Fibroblast of mammary gland (primary cell): ENCODE measurements at regions not wholly inside any gene's neighbourhood (a gene's known extent, or its start where the extent isn't known, plus 50 kb on each side); places are given as distances from the start of the nearest gene placed in this dataset.

ENCODE experiments used
- DNase-seq: peaks from one replicate; pipeline ENCODE4 v3.0.0-alpha.2; 2010; ENCODE audit warnings: low read depth
- H3K4me3 ChIP-seq: 2 replicates; pipeline ENCODE4 v1.5.1; 2011; ENCODE audit warnings: low read depth, mild to moderate bottlenecking, low read length, moderate library complexity; ENCODE audit not compliant: control insufficient read depth
- TF ChIP-seq, protein P1 (sequence below): conservative IDR thresholded peaks from 2 replicates; pipeline ENCODE4 v1.5.1; 2011; ENCODE audit warnings: low read depth, low read length, inconsistent platforms; ENCODE audit not compliant: control insufficient read depth, insufficient read depth

DNA sequence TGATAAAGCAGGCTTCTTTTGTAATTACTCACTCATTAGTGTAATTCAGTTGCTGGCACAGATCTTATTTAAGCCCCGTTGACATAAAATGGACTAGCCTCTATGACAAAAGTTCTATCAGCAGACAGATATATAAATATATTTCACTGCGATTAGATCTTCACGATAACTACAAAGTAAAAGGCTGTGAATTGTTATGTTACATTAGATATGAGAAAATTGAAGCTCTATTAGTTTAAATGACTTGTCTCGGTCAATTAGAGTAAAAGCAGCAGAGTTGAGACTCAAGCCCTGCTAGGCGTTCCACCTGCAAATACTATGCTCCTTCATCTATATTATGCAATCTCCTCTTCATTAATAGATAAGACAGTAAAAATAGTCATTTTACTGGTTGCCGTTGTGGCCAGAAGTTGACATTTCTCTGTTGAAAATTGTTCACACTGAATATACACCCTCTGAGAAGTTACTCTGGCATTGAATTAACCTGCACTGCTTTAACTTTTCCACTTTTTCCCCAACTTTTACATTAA lies 136.7 kb downstream of the DKK1 start:
- TF ChIP-seq, protein P1, sequence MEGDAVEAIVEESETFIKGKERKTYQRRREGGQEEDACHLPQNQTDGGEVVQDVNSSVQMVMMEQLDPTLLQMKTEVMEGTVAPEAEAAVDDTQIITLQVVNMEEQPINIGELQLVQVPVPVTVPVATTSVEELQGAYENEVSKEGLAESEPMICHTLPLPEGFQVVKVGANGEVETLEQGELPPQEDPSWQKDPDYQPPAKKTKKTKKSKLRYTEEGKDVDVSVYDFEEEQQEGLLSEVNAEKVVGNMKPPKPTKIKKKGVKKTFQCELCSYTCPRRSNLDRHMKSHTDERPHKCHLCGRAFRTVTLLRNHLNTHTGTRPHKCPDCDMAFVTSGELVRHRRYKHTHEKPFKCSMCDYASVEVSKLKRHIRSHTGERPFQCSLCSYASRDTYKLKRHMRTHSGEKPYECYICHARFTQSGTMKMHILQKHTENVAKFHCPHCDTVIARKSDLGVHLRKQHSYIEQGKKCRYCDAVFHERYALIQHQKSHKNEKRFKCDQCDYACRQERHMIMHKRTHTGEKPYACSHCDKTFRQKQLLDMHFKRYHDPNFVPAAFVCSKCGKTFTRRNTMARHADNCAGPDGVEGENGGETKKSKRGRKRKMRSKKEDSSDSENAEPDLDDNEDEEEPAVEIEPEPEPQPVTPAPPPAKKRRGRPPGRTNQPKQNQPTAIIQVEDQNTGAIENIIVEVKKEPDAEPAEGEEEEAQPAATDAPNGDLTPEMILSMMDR, result no peak
- no peak for DNase-seq
- H3K4me3 ChIP-seq, result no peak overlapping the region

DNA sequence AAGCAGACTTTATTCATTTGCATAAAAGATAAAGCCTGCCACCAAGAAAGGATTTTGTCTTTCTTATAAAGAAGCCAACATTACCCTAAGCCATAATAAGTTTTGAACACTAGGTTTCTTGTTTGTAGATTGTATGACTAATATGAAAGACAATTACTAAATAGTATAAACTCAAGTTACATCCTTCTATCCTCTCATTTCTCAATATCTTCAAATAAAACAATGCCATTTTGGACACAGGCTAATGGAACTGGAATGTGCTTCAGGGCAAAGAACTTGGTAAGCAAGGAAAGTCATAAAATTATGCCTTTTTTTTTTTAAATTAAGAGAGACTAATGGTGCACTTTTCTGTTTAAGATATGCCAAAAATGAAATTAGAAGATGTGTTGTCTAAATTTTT lies 137.7 kb downstream of the DKK1 start:
- DNase-seq, result peak; percentile 71
- H3K4me3 ChIP-seq, result no peak overlapping the region
- TF ChIP-seq, protein P1, result no peak

DNA sequence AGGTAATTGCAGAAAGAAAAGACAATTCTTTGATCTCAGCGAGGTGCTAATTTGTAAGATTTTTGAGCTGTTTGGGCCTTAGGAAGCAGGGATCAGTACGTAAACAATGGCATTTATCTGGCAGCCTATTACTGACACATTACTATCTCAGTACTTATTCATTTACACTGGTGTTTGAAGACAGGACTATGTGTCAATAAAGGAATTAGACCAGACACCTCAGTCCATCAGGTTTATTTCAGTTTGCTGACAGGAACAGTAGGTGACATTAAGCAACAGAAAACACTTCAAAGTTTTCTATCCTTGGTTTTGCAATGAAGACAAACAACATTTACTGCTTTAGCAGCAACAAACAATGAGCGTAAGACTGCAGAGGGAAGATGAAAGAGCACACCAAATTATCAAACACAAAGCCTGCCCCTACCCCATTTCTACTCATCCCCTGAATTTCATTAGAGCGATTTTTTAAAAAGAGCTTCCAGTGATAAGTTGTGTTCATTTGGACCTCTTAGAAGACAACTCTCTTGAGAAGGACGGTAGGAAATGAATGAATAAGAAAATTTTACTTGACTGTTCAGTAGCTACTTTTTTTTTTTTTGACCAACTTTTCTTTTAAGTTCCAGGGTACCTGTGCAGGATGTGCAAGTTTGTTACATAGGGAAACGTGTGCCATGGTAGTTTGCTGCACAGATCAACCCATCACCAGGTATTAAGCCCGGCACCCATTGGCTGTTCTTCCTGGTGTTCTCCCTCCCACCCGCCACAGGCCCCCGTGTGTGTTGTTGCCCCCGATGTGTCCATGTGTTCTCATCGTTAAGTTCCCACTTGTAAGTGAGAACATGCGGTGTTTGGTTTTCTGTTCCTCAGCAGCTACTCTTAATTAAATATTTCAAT lies 138.8 kb downstream of the DKK1 start:
- H3K4me3 ChIP-seq, result no peak overlapping the region
- no peak for DNase-seq
- TF ChIP-seq, protein P1, result no peak

DNA sequence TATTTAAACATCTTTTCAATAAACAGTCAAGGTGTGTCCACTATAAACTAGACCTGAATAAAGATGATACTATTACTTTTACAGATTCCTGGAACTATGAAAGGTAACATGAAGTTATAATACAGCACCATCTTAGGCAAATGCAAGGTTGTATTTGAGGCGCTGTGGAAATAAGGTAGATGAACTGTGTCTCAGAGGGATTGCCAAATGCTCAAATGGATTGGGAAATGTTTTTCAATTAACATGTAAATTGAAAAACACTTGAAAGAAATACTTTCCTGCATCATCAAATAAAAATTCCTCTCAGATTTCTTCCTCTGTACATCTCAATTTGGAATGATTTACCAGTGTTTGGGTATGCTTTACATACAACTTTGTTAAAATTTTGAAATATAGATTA lies 139.4 kb downstream of the DKK1 start:
- H3K4me3 ChIP-seq, result no peak overlapping the region
- DNase-seq, result no peak
- TF ChIP-seq, protein P1, result no peak

DNA sequence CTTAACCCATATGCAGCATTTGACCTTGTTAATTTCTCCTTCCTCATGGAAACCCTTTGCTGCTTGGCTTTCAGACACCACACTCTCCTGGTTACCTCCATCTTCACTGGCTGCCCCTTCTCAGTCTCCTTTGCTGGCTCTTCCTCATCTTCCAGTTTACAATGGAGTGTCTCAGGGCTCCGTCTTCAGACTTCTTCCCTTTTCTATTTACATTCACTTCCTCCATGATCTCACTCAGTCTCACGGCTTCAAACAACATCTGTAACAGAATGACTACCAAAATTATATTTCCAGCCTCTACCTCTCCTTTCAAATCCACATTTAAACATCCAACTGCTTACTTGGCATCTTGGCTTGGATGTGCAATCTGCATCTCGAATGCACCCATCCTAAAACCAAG lies 140.4 kb downstream of the DKK1 start:
- H3K4me3 ChIP-seq, result no peak overlapping the region
- TF ChIP-seq, protein P1, result no peak
- no peak for DNase-seq

DNA sequence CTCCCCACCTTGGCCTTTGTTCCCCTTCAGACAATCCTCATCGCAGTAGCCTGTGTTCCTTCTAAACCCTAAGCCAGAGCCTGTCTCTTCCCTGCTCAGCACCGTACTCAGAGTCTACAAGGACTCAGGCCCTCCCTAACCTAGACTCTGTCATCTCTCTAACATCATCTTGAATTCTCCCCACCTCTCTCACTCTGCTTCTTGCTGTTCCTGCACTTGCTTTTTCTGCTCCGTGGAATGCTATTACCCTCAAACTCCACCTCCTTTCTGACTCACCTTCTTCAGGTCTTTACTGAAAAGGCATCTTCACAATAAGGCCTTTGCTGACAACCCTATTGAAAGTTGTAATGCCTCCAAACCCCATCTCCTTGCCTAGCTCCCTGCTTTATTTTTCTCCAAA lies 141.0 kb downstream of the DKK1 start:
- TF ChIP-seq, protein P1, result no peak
- H3K4me3 ChIP-seq, result no peak overlapping the region
- DNase-seq, result no peak
